ENCODE measurements at regions not wholly inside any gene's neighbourhood (a gene's known extent, or its start where the extent isn't known, plus 50 kb on each side); places are given as distances from the start of the nearest gene placed in this dataset.

GRCh38 chr13:26495750-26496149 is 61.7 kb upstream of the WASF3 start:
- H3K4me1 ChIP-seq = no peaks in the 10 kb centered on the region
- ATAC-seq (ENCODE audit: low FRiP score in 2 of 2) (no peak), DNase-seq (no peak)
- no peak for TF ChIP-seq POLR2A (IDR thresholded peaks at IDR 0.05)
- no peak for TF ChIP-seq POLR2AphosphoS5 (IDR thresholded peaks at IDR 0.05)
- TF ChIP-seq EP300 (IDR thresholded peaks at IDR 0.05) = no peak
- TF ChIP-seq CTCF (IDR thresholded peaks at IDR 0.05) = no peak
- H3K4me3 ChIP-seq = no peak overlapping the region
- WGBS, 2 donors = 62 to 64% methylated on average over 3 of the region's 3 CpGs
- H3K36me3 ChIP-seq = no peaks in the 10 kb centered on the region
- no peaks in the 10 kb centered on the region for H3K9me3 ChIP-seq
- H3K27me3 ChIP-seq = no peaks in the 10 kb centered on the region
- H3K27ac ChIP-seq = no peak overlapping the region

- Histone ChIP-seq H3K36me3 (no peaks in the 10 kb centered on the region), H3K27me3 (no peaks in the 10 kb centered on the region), H3K27ac (no peak overlapping the region), H3K4me1 (no peaks in the 10 kb centered on the region), H3K9me3 (no peaks in the 10 kb centered on the region), H3K4me3 (no peak overlapping the region)
- ATAC-seq (ENCODE audit: low FRiP score in 2 of 2) = peak in 1 of 2 donors; percentile 48
- TF ChIP-seq POLR2A (IDR thresholded peaks at IDR 0.05) (no peak), EP300 (IDR thresholded peaks at IDR 0.05) (no peak), CTCF (IDR thresholded peaks at IDR 0.05) (no peak), POLR2AphosphoS5 (IDR thresholded peaks at IDR 0.05) (no peak)
- DNase-seq = no peak
- 71 to 81% methylated on average over 5 of the region's 5 CpGs for WGBS, 2 donors
These were observed 59.4 kb upstream of the WASF3 start for GRCh38 chr13:26497968-26498511.

GRCh38 chr13:26498656-26499601 is 58.6 kb upstream of the WASF3 start:
- no peaks in the 10 kb centered on the region for H3K4me1 ChIP-seq
- H3K4me3 ChIP-seq = no peak overlapping the region
- WGBS, 2 donors = 63 to 64% methylated on average over 14 of the region's 14 CpGs
- DNase-seq (no peak), ATAC-seq (ENCODE audit: low FRiP score in 2 of 2) (no peak)
- no peaks in the 10 kb centered on the region for H3K27me3 ChIP-seq
- H3K9me3 ChIP-seq = no peaks in the 10 kb centered on the region
- H3K27ac ChIP-seq = no peak overlapping the region
- H3K36me3 ChIP-seq = no peaks in the 10 kb centered on the region
- no peak for TF ChIP-seq POLR2A (IDR thresholded peaks at IDR 0.05)
- TF ChIP-seq EP300 (IDR thresholded peaks at IDR 0.05) = no peak
- no peak for TF ChIP-seq POLR2AphosphoS5 (IDR thresholded peaks at IDR 0.05)
- no peak for TF ChIP-seq CTCF (IDR thresholded peaks at IDR 0.05)

- 74 to 84% methylated on average over 6 to 14 of the region's 15 CpGs for WGBS, 2 donors
- H3K4me1 ChIP-seq = no peaks in the 10 kb centered on the region
- DNase-seq (peak in 1 of 2 donors; percentile 34), ATAC-seq (ENCODE audit: low FRiP score in 2 of 2) (no peak)
- no peak overlapping the region for H3K4me3 ChIP-seq
- H3K36me3 ChIP-seq = no peaks in the 10 kb centered on the region
- TF ChIP-seq CTCF (IDR thresholded peaks at IDR 0.05) (no peak), POLR2AphosphoS5 (IDR thresholded peaks at IDR 0.05) (no peak)
- H3K27me3 ChIP-seq = no peaks in the 10 kb centered on the region
- no peak overlapping the region for H3K27ac ChIP-seq
- no peaks in the 10 kb centered on the region for H3K9me3 ChIP-seq
These were observed 56.7 kb upstream of the WASF3 start for GRCh38 chr13:26500618-26501320.

All from upper lobe of left lung (tissue), 6 donors.